PC-3 (cell line): ENCODE measurements at regions not wholly inside any gene's neighbourhood (a gene's known extent, or its start where the extent isn't known, plus 50 kb on each side); places are given as distances from the start of the nearest gene placed in this dataset.

Experiments used
- CTCF ChIP-seq: fragments of 300-600 bp; sonication (generic); conservative IDR thresholded peaks from 2 replicates; pipeline ENCODE4 v1.5.1; 2017; ENCODE audit warnings: antibody characterized with exemption, low read depth, mild to moderate bottlenecking, low read length
- EZH2 ChIP-seq: fragments of 300-600 bp; sonication (generic); IDR thresholded peaks from one replicate; pipeline ENCODE4 v1.6.1; 2017; ENCODE audit warnings: antibody characterized with exemption, mild to moderate bottlenecking, low read length; ENCODE audit not compliant: unreplicated experiment

- no peak for TF ChIP-seq CTCF
- no peak for TF ChIP-seq EZH2
These were observed 237.5 kb upstream of the NEBL start for GRCh38 chr10:21134645-21135022.
